WTC11 (cell line): ENCODE measurements at regions not wholly inside any gene's neighbourhood (a gene's known extent, or its start where the extent isn't known, plus 50 kb on each side); places are given as distances from the start of the nearest gene placed in this dataset.

Source experiments
- ATAC-seq: fragments of 200-7000 bp; cut with Tn5 transposase; 2 replicates; pipeline ENCODE4 v1.10.0; 2021; ENCODE audit warnings: mild to moderate bottlenecking, moderate library complexity
- CTCF ChIA-PET: fragments of 300-600 bp; sonication (Branson Sonifier 250); formaldehyde crosslinking; loops from one replicate; lab custom pipeline; 2021; ENCODE audit warnings: antibody characterized with exemption; lab: Charles Lee
- POLR2A ChIA-PET: fragments of 350-600 bp; sonication (Branson Sonifier 250); formaldehyde crosslinking; loops from one replicate; lab custom pipeline; 2021; ENCODE audit warnings: antibody characterized with exemption; lab: Charles Lee
- DNase-seq: peaks from one replicate; pipeline ENCODE4 v3.0.0; 2021; ENCODE audit warnings: low spot score
- H3K27ac Mint-ChIP-seq: 2 replicates; pipeline ENCODE4 v1.8.0; 2021; ENCODE audit warnings: mixed read lengths
- H3K27me3 Mint-ChIP-seq: 2 replicates; pipeline ENCODE4 v1.8.0; 2021; ENCODE audit warnings: low read depth, mild to moderate bottlenecking, moderate library complexity, mixed read lengths
- H3K36me3 Mint-ChIP-seq: 2 replicates; pipeline ENCODE4 v1.8.0; 2021; ENCODE audit warnings: mixed read lengths
- H3K4me1 Mint-ChIP-seq: 2 replicates; pipeline ENCODE4 v1.8.0; 2022; ENCODE audit warnings: mixed read lengths
- H3K4me3 Mint-ChIP-seq: 2 replicates; pipeline ENCODE4 v1.8.0; 2021; ENCODE audit warnings: mild to moderate bottlenecking, moderate library complexity, mixed read lengths
- H3K9me3 Mint-ChIP-seq: 2 replicates; pipeline ENCODE4 v1.8.0; 2021; ENCODE audit warnings: mixed read lengths
- ETV6 ChIP-seq: sonication (generic); formaldehyde crosslinking; IDR thresholded peaks from 2 replicates; pipeline ENCODE4 v1.8.1; 2022; ENCODE audit warnings: mild to moderate bottlenecking, missing genetic modification reagents
- FOXK1 ChIP-seq: sonication (generic); formaldehyde crosslinking; IDR thresholded peaks from 2 replicates; pipeline ENCODE4 v1.8.0; 2022; ENCODE audit warnings: mild to moderate bottlenecking, moderate library complexity, missing genetic modification reagents
- GABPB1 ChIP-seq: sonication (generic); formaldehyde crosslinking; IDR thresholded peaks from 2 replicates; pipeline ENCODE4 v1.8.1; 2023; ENCODE audit warnings: mild to moderate bottlenecking, missing genetic modification reagents
- GRHL2 ChIP-seq: fragments of 250-450 bp; sonication (Bioruptor Pico); IDR thresholded peaks from 2 replicates; pipeline ENCODE4 v1.8.0; 2022; ENCODE audit warnings: mild to moderate bottlenecking, moderate library complexity; ENCODE audit not compliant: insufficient replicate concordance, severe bottlenecking
- HMGA2 ChIP-seq: fragments of 250-450 bp; sonication (Bioruptor Pico); IDR thresholded peaks from 2 replicates; pipeline ENCODE4 v1.4.0; 2021; ENCODE audit warnings: mild to moderate bottlenecking, moderate library complexity
- NFYB ChIP-seq: sonication (generic); formaldehyde crosslinking; conservative IDR thresholded peaks from 2 replicates; pipeline ENCODE4 v1.8.0; 2022; ENCODE audit warnings: low read depth, missing genetic modification reagents
- OVOL2 ChIP-seq: fragments of 250-450 bp; sonication (Bioruptor Pico); IDR thresholded peaks from 2 replicates; pipeline ENCODE4 v1.9.0; 2021; ENCODE audit warnings: mild to moderate bottlenecking, borderline replicate concordance
- PRRX2 ChIP-seq: fragments of 250-450 bp; sonication (Bioruptor Pico); IDR thresholded peaks from 2 replicates; pipeline ENCODE4 v1.8.0; 2021; ENCODE audit warnings: mild to moderate bottlenecking
- TCF7 ChIP-seq: sonication (generic); formaldehyde crosslinking; IDR thresholded peaks from 2 replicates; pipeline ENCODE4 v1.8.0; 2022; ENCODE audit warnings: mild to moderate bottlenecking, low read depth, missing genetic modification reagents, moderate library complexity
- ZNF219 ChIP-seq: sonication (generic); formaldehyde crosslinking; IDR thresholded peaks from 2 replicates; pipeline ENCODE4 v1.8.0; 2023; ENCODE audit warnings: missing genetic modification reagents, mild to moderate bottlenecking, borderline replicate concordance
- TF ChIP-seq, protein P1 (sequence below): sonication (generic); formaldehyde crosslinking; IDR thresholded peaks from 2 replicates; pipeline ENCODE4 v1.8.1; 2022; ENCODE audit warnings: low read depth, missing genetic modification reagents, borderline replicate concordance
- TF ChIP-seq, protein P2 (sequence below): fragments of 250-450 bp; sonication (Bioruptor Pico); conservative IDR thresholded peaks from 2 replicates; pipeline ENCODE4 v1.9.0; 2021; ENCODE audit warnings: mild to moderate bottlenecking
- TF ChIP-seq, protein P3 (sequence below): sonication (generic); formaldehyde crosslinking; conservative IDR thresholded peaks from 2 replicates; pipeline ENCODE4 v1.8.1; 2023; ENCODE audit warnings: mild to moderate bottlenecking, low read depth, missing genetic modification reagents, moderate library complexity
- TF ChIP-seq, protein P4 (sequence below): fragments of 250-450 bp; sonication (Bioruptor Pico); IDR thresholded peaks from 2 replicates; pipeline ENCODE4 v1.9.0; 2021; ENCODE audit warnings: mild to moderate bottlenecking
- TF ChIP-seq, protein P5 (sequence below): sonication (generic); formaldehyde crosslinking; IDR thresholded peaks from 2 replicates; pipeline ENCODE4 v1.8.0; 2023; ENCODE audit warnings: missing genetic modification reagents, mild to moderate bottlenecking, borderline replicate concordance
- TF ChIP-seq, protein P6 (sequence below): sonication (generic); formaldehyde crosslinking; IDR thresholded peaks from 2 replicates; pipeline ENCODE4 v1.8.1; 2022; ENCODE audit warnings: mild to moderate bottlenecking, missing genetic modification reagents, moderate library complexity, borderline replicate concordance
- TF ChIP-seq, protein P7 (sequence below): sonication (generic); formaldehyde crosslinking; IDR thresholded peaks from 2 replicates; pipeline ENCODE4 v1.8.1; 2023; ENCODE audit warnings: mild to moderate bottlenecking, missing genetic modification reagents, borderline replicate concordance

DNA sequence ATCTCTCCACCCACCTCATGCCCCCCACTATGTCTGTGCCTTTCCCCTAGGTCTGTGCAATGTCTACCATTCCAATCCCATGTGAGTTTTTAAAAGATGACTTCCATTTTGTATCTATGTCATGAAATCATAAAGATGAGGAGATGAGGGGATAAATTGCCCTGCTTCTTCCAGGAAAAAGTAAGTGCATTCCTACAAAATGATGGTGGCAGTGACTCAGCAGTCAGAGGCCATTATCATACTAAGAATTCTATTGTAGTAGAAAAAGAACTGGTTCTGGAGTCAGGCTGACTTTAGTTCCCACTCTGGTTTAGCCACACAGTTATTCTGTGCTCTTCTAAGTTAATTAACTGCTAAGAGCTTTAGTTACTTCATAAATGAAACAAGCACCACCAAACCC, 89.6 kb upstream of the API5 start (continued):
- TF ChIP-seq, protein P1, sequence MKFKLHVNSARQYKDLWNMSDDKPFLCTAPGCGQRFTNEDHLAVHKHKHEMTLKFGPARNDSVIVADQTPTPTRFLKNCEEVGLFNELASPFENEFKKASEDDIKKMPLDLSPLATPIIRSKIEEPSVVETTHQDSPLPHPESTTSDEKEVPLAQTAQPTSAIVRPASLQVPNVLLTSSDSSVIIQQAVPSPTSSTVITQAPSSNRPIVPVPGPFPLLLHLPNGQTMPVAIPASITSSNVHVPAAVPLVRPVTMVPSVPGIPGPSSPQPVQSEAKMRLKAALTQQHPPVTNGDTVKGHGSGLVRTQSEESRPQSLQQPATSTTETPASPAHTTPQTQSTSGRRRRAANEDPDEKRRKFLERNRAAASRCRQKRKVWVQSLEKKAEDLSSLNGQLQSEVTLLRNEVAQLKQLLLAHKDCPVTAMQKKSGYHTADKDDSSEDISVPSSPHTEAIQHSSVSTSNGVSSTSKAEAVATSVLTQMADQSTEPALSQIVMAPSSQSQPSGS, result no peak
- no peak for TF ChIP-seq TCF7
- TF ChIP-seq, protein P2, sequence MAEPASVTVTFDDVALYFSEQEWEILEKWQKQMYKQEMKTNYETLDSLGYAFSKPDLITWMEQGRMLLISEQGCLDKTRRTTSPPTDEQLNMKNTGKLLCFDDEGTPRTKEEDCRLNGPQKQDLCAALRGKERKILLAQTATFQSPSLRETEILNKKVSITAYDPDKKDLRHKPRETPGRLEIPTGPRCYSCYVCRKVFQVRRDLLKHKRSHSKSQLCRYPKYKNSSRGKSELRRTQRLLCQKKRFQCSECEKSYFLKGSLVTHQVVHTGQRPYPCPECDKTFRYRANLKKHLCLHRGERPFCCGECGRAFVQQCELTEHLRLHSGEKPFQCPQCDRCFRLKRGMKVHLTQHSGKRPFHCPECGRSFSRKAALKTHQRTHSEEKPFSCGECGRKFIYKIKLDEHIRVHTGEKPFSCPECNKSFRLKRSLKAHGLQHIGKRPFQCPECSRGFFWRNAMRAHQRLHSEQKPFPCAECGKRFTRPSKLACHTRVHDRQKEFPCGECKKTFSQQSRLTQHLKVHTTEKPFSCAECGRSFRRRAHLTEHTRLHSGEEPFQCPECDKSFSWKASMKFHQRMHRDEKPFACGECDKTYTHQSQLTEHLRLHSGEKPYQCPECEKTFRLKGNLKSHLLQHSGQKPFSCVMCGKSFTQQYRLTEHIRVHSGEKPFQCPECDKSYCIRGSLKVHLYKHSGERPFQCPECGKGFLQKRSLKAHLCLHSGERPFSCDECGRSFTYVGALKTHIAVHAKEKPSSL, result no peak
- no peak for TF ChIP-seq NFYB
- TF ChIP-seq, protein P3, sequence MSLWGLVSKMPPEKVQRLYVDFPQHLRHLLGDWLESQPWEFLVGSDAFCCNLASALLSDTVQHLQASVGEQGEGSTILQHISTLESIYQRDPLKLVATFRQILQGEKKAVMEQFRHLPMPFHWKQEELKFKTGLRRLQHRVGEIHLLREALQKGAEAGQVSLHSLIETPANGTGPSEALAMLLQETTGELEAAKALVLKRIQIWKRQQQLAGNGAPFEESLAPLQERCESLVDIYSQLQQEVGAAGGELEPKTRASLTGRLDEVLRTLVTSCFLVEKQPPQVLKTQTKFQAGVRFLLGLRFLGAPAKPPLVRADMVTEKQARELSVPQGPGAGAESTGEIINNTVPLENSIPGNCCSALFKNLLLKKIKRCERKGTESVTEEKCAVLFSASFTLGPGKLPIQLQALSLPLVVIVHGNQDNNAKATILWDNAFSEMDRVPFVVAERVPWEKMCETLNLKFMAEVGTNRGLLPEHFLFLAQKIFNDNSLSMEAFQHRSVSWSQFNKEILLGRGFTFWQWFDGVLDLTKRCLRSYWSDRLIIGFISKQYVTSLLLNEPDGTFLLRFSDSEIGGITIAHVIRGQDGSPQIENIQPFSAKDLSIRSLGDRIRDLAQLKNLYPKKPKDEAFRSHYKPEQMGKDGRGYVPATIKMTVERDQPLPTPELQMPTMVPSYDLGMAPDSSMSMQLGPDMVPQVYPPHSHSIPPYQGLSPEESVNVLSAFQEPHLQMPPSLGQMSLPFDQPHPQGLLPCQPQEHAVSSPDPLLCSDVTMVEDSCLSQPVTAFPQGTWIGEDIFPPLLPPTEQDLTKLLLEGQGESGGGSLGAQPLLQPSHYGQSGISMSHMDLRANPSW (CRISPR knock-in tag), result no peak
- TF ChIP-seq OVOL2 (CRISPR knock-in tag), result no peak

DNA sequence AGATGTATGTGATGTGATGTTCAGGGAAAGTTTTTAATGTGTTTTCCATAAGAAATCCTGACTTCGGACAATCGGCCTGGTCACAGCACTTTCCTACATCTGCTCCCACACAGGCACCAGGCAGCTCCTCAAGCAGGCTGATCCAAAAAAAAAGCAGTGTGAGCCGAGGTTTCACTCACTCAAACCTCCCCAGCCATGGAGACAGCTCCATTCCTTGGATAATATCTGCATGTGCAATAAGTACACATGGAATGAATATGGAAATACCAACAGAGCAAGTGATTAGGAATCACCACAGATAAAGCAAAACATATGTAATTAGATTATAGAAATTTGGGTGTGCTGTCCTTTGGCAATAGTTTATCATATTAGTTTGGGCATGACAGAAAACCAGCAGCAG, 88.8 kb upstream of the API5 start:
- no peaks in the 10 kb centered on the region for H3K27me3 Mint-ChIP-seq
- H3K4me1 Mint-ChIP-seq, result peaks cover 3% of the 10 kb centered on the region; the same call in 1 of the 2 replicates
- ChIA-PET CTCF (no interaction called here), POLR2A (no interaction called here)
- H3K27ac Mint-ChIP-seq, result no peak overlapping the region
- no peak for DNase-seq
- no peak overlapping the region for H3K4me3 Mint-ChIP-seq
- H3K9me3 Mint-ChIP-seq, result no peaks in the 10 kb centered on the region
- ATAC-seq, result no peak
- no peaks in the 10 kb centered on the region for H3K36me3 Mint-ChIP-seq
- TF ChIP-seq ZNF219 (CRISPR knock-in tag), result no peak
- TF ChIP-seq ETV6 (CRISPR knock-in tag), result no peak
- no peak for TF ChIP-seq FOXK1 (CRISPR knock-in tag)
- TF ChIP-seq, protein P4, sequence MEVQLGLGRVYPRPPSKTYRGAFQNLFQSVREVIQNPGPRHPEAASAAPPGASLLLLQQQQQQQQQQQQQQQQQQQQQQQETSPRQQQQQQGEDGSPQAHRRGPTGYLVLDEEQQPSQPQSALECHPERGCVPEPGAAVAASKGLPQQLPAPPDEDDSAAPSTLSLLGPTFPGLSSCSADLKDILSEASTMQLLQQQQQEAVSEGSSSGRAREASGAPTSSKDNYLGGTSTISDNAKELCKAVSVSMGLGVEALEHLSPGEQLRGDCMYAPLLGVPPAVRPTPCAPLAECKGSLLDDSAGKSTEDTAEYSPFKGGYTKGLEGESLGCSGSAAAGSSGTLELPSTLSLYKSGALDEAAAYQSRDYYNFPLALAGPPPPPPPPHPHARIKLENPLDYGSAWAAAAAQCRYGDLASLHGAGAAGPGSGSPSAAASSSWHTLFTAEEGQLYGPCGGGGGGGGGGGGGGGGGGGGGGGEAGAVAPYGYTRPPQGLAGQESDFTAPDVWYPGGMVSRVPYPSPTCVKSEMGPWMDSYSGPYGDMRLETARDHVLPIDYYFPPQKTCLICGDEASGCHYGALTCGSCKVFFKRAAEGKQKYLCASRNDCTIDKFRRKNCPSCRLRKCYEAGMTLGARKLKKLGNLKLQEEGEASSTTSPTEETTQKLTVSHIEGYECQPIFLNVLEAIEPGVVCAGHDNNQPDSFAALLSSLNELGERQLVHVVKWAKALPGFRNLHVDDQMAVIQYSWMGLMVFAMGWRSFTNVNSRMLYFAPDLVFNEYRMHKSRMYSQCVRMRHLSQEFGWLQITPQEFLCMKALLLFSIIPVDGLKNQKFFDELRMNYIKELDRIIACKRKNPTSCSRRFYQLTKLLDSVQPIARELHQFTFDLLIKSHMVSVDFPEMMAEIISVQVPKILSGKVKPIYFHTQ (CRISPR knock-in tag), result no peak
- TF ChIP-seq HMGA2 (CRISPR knock-in tag), result no peak
- TF ChIP-seq, protein P5, sequence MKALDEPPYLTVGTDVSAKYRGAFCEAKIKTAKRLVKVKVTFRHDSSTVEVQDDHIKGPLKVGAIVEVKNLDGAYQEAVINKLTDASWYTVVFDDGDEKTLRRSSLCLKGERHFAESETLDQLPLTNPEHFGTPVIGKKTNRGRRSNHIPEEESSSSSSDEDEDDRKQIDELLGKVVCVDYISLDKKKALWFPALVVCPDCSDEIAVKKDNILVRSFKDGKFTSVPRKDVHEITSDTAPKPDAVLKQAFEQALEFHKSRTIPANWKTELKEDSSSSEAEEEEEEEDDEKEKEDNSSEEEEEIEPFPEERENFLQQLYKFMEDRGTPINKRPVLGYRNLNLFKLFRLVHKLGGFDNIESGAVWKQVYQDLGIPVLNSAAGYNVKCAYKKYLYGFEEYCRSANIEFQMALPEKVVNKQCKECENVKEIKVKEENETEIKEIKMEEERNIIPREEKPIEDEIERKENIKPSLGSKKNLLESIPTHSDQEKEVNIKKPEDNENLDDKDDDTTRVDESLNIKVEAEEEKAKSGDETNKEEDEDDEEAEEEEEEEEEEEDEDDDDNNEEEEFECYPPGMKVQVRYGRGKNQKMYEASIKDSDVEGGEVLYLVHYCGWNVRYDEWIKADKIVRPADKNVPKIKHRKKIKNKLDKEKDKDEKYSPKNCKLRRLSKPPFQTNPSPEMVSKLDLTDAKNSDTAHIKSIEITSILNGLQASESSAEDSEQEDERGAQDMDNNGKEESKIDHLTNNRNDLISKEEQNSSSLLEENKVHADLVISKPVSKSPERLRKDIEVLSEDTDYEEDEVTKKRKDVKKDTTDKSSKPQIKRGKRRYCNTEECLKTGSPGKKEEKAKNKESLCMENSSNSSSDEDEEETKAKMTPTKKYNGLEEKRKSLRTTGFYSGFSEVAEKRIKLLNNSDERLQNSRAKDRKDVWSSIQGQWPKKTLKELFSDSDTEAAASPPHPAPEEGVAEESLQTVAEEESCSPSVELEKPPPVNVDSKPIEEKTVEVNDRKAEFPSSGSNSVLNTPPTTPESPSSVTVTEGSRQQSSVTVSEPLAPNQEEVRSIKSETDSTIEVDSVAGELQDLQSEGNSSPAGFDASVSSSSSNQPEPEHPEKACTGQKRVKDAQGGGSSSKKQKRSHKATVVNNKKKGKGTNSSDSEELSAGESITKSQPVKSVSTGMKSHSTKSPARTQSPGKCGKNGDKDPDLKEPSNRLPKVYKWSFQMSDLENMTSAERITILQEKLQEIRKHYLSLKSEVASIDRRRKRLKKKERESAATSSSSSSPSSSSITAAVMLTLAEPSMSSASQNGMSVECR (CRISPR knock-in tag), result no peak
- TF ChIP-seq PRRX2 (CRISPR knock-in tag), result no peak
- no peak for TF ChIP-seq GABPB1
- TF ChIP-seq GRHL2 (CRISPR knock-in tag), result no peak
- TF ChIP-seq, protein P6, sequence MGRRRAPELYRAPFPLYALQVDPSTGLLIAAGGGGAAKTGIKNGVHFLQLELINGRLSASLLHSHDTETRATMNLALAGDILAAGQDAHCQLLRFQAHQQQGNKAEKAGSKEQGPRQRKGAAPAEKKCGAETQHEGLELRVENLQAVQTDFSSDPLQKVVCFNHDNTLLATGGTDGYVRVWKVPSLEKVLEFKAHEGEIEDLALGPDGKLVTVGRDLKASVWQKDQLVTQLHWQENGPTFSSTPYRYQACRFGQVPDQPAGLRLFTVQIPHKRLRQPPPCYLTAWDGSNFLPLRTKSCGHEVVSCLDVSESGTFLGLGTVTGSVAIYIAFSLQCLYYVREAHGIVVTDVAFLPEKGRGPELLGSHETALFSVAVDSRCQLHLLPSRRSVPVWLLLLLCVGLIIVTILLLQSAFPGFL (CRISPR knock-in tag), result no peak
- TF ChIP-seq, protein P7, sequence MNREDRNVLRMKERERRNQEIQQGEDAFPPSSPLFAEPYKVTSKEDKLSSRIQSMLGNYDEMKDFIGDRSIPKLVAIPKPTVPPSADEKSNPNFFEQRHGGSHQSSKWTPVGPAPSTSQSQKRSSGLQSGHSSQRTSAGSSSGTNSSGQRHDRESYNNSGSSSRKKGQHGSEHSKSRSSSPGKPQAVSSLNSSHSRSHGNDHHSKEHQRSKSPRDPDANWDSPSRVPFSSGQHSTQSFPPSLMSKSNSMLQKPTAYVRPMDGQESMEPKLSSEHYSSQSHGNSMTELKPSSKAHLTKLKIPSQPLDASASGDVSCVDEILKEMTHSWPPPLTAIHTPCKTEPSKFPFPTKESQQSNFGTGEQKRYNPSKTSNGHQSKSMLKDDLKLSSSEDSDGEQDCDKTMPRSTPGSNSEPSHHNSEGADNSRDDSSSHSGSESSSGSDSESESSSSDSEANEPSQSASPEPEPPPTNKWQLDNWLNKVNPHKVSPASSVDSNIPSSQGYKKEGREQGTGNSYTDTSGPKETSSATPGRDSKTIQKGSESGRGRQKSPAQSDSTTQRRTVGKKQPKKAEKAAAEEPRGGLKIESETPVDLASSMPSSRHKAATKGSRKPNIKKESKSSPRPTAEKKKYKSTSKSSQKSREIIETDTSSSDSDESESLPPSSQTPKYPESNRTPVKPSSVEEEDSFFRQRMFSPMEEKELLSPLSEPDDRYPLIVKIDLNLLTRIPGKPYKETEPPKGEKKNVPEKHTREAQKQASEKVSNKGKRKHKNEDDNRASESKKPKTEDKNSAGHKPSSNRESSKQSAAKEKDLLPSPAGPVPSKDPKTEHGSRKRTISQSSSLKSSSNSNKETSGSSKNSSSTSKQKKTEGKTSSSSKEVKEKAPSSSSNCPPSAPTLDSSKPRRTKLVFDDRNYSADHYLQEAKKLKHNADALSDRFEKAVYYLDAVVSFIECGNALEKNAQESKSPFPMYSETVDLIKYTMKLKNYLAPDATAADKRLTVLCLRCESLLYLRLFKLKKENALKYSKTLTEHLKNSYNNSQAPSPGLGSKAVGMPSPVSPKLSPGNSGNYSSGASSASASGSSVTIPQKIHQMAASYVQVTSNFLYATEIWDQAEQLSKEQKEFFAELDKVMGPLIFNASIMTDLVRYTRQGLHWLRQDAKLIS (CRISPR knock-in tag), result no peak
